ENCODE measurements at regions not wholly inside any gene's neighbourhood (a gene's known extent, or its start where the extent isn't known, plus 50 kb on each side); places are given as distances from the start of the nearest gene placed in this dataset.
"Not testable (repeated sequence)": the region's sequence is repeated elsewhere in the genome, so short reads cannot be mapped to it uniquely, and the experiment has no call there.

DNA sequence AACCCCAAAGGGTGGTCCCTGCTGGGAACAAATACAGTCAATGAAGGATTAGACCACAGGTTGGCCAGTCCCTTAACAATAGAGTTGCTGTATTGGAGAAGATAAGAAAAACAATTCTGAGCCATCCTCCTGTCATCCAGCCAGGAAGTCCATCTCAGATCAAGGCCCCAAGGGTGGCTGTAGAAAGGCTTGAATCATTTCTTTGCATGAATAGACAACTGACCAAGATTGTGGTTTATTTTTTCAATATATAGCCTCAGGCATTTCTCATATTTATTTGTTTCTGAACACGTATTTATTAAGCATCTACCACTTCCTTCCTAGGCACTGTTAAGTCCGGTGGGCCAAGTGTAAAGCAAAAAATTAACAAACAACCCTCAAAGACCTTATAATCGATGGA, 274.4 kb upstream of the SLC14A2 start:
- H3K27ac ChIP-seq = no peak overlapping the region
- DNase-seq (ENCODE audit: low spot score) = no peak
- ChIA-PET CTCF (no interaction called here), POLR2A (ENCODE audit: low non-redundant PET) (no interaction called here)
- TF ChIP-seq, protein P1, sequence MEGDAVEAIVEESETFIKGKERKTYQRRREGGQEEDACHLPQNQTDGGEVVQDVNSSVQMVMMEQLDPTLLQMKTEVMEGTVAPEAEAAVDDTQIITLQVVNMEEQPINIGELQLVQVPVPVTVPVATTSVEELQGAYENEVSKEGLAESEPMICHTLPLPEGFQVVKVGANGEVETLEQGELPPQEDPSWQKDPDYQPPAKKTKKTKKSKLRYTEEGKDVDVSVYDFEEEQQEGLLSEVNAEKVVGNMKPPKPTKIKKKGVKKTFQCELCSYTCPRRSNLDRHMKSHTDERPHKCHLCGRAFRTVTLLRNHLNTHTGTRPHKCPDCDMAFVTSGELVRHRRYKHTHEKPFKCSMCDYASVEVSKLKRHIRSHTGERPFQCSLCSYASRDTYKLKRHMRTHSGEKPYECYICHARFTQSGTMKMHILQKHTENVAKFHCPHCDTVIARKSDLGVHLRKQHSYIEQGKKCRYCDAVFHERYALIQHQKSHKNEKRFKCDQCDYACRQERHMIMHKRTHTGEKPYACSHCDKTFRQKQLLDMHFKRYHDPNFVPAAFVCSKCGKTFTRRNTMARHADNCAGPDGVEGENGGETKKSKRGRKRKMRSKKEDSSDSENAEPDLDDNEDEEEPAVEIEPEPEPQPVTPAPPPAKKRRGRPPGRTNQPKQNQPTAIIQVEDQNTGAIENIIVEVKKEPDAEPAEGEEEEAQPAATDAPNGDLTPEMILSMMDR (conservative IDR thresholded peaks at IDR 0.05; ENCODE audit: low read depth) = no peak

DNA sequence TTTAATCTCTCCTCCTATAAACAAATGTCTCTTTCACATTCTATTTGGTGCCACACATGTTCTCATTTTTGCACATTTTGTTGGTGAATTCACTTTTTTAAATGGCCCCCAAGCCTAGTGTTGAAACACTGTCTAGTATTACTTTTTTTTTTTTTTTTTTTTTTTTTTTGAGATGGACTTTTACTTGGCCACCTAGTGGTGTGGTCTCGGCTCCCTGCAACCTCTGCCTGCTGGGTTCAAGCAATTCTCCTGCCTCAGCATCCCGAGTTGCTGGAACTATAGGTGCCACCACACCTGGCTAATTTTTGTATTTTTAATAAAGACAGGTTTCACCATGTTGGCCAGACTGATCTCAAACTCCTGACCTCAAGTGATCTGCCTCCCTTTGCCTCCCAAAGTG, 273.8 kb upstream of the SLC14A2 start:
- POLR2A ChIA-PET (ENCODE audit: low non-redundant PET) = no interaction called here
- H3K27ac ChIP-seq = no peak overlapping the region
- DNase-seq (ENCODE audit: low spot score) = no peak
- TF ChIP-seq, protein P1 (conservative IDR thresholded peaks at IDR 0.05; ENCODE audit: low read depth) = no peak
- CTCF ChIA-PET = no interaction called here

DNA sequence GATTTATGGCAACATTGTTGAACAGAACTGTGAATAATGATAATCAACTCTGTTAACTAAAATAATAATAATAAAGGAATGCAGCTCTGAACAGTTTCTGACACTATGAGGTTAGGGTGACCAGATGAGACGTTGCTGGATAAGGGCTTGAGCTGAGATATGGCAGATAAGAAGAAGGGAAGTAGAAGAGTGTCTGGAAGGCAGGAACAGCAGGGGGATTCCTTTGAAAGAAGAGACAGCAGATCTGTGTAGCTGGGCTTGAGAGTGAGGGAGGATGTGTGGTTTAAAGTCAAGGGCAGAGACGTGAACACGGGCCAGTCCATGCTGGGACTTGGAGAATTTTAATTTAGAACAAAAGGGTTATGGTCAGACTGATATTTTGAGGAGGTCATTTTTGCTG, 273.1 kb upstream of the SLC14A2 start:
- POLR2A ChIA-PET (ENCODE audit: low non-redundant PET) = no interaction called here
- CTCF ChIA-PET = no interaction called here
- TF ChIP-seq, protein P1 (conservative IDR thresholded peaks at IDR 0.05; ENCODE audit: low read depth) = no peak
- no peak overlapping the region for H3K27ac ChIP-seq
- no peak for DNase-seq (ENCODE audit: low spot score)

DNA sequence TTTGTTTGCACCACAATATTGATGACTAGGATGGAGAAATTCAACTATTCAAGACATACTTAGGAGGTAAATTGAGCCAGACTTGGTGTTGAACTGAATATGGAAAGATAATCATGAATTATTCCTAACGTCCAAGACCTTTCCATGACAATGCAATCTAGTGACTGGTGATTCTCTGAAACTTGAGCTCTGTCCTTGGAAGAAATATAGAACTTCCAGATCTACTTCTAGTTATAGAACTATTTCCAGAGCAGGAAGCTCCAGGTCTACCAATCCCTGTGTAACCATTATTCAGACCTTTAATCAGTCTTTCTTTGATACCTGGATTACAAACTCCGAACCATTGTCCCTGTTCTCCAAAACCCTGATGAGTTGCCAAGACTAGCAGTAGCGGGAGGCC, 272.6 kb upstream of the SLC14A2 start:
- CTCF ChIA-PET = no interaction called here
- POLR2A ChIA-PET (ENCODE audit: low non-redundant PET) = no interaction called here
- no peak for DNase-seq (ENCODE audit: low spot score)
- TF ChIP-seq, protein P1 (conservative IDR thresholded peaks at IDR 0.05; ENCODE audit: low read depth) = no peak
- H3K27ac ChIP-seq = no peak overlapping the region

DNA sequence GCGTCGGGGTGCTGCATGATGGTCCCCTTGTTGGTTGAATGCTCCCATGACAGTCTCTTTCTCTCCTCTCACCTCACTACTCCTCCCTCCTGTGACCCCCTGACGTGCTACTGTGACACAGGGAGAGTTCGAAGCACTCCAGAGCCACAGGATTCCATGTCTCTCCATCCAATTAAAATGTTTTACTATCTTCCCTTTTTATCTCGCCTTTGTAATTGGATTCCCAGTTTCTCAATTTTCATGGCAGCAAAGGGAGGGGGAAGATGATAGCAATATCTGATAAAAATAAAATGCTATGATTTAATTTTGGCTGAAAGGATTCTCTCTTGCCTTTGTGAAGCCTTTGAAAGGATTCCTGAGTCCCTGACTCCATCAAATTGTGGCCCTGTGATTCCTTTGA, 271.9 kb upstream of the SLC14A2 start:
- no peak for DNase-seq (ENCODE audit: low spot score)
- TF ChIP-seq, protein P1 (conservative IDR thresholded peaks at IDR 0.05; ENCODE audit: low read depth) = no peak
- POLR2A ChIA-PET (ENCODE audit: low non-redundant PET) = no interaction called here
- CTCF ChIA-PET = interaction anchor here (0.6 kb wide), 1 partner anchor 10 kb away, joined by 4 read pairs; no protein-coding TSS in a partner anchor
- H3K27ac ChIP-seq = no peak overlapping the region

DNA sequence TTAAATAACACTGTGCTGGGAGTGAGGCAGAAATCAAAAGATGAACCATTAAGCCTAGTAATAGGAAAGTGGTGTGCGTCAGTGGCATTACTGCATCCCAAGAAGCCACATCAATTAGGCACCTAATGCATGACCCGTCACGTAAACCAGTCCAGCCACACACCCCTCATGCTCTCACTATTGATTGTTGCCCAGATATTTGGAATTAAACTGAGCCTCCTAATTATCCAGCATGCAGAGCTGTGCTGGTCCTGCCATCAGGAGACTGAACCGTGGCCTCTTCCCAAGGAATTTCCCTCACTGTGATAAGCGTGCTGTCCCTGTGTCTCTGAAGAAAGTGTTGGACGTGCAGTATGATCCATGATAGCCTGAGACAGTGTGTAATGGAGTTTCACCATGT, 270.6 kb upstream of the SLC14A2 start:
- CTCF ChIA-PET; POLR2A ChIA-PET (ENCODE audit: low non-redundant PET); DNase-seq (ENCODE audit: low spot score); H3K27ac ChIP-seq: not testable (repeated sequence)

DNA sequence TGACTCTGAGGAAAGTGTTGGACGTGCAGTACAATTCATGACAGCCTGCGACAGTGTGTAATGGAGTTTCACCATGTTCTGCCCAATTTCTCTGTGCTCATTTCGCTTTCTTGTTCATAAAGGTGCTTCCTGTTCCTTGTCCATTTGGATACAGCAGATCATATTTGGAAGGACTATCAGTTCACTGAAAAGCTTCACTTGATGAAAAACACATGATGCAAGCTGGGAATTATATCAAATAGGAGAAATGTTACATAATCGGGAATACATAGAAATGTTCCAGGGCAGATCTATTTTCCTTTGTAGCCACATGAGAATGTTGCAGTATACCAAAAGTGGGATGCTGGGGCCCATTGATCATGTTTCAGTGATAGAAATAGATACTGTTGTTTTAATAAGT, 266.3 kb upstream of the SLC14A2 start:
- POLR2A ChIA-PET (ENCODE audit: low non-redundant PET) = no interaction called here
- TF ChIP-seq, protein P1 (conservative IDR thresholded peaks at IDR 0.05; ENCODE audit: low read depth) = no peak
- CTCF ChIA-PET = no interaction called here
- no peak overlapping the region for H3K27ac ChIP-seq
- no peak for DNase-seq (ENCODE audit: low spot score)
